ENCODE measurements at regions not wholly inside any gene's neighbourhood (a gene's known extent, or its start where the extent isn't known, plus 50 kb on each side); places are given as distances from the start of the nearest gene placed in this dataset.
"Not testable (repeated sequence)": the region's sequence is repeated elsewhere in the genome, so short reads cannot be mapped to it uniquely, and the experiment has no call there.

- DNase-seq, result no peak
Measured at GRCh38 chr6:9795880-9796279, 619.0 kb downstream of the TFAP2A start.

GRCh38 chr6:9789201-9789600 lies 625.7 kb downstream of the TFAP2A start:
- no peak for DNase-seq

GRCh38 chr6:9784786-9785185 lies 630.1 kb downstream of the TFAP2A start:
- no peak for DNase-seq

- no peak for DNase-seq
Measured at GRCh38 chr6:9783567-9783966, 631.3 kb downstream of the TFAP2A start.

GRCh38 chr6:9766240-9766915 lies 648.5 kb downstream of the TFAP2A start:
- no peak for DNase-seq

- DNase-seq, result no peak
Measured at GRCh38 chr6:9761220-9761619, 653.7 kb downstream of the TFAP2A start.

GRCh38 chr6:9754515-9754914 lies 660.4 kb downstream of the TFAP2A start:
- DNase-seq, result no peak

GRCh38 chr6:9745966-9746365 lies 668.9 kb downstream of the TFAP2A start:
- no peak for DNase-seq

- DNase-seq, result no peak
Measured at GRCh38 chr6:9745476-9745875, 669.4 kb downstream of the TFAP2A start.

- no peak for DNase-seq
Measured at GRCh38 chr6:9744119-9744518, 670.8 kb downstream of the TFAP2A start.

GRCh38 chr6:9732056-9732455 lies 682.8 kb downstream of the TFAP2A start:
- no peak for DNase-seq

GRCh38 chr6:9725776-9726175 lies 689.1 kb downstream of the TFAP2A start:
- DNase-seq, result not testable (repeated sequence)

- DNase-seq, result no peak
Measured at GRCh38 chr6:9717568-9717967, 697.3 kb downstream of the TFAP2A start.

GRCh38 chr6:9711365-9711764 lies 703.5 kb downstream of the TFAP2A start:
- DNase-seq, result no peak

- no peak for DNase-seq
Measured at GRCh38 chr6:9710574-9710973, 704.3 kb downstream of the TFAP2A start.

GRCh38 chr6:9708600-9708999 lies 706.3 kb downstream of the TFAP2A start:
- DNase-seq, result no peak

GRCh38 chr6:9704989-9705388 lies 709.9 kb downstream of the TFAP2A start:
- no peak for DNase-seq

- DNase-seq, result no peak
Measured at GRCh38 chr6:9702914-9703313, 712.0 kb downstream of the TFAP2A start.

- peak; percentile 37 to 49 for DNase-seq
Measured at GRCh38 chr6:9699888-9700287, 715.0 kb downstream of the TFAP2A start.

- DNase-seq, result no peak
Measured at GRCh38 chr6:9697263-9697931, 717.5 kb downstream of the TFAP2A start.

GRCh38 chr6:9690388-9690787 lies 724.5 kb downstream of the TFAP2A start:
- DNase-seq, result no peak

- not testable (repeated sequence) for DNase-seq
Measured at GRCh38 chr6:9680727-9681126, 734.1 kb downstream of the TFAP2A start.

- DNase-seq, result no peak
Measured at GRCh38 chr6:9675122-9675521, 739.8 kb downstream of the TFAP2A start.

- DNase-seq, result no peak
Measured at GRCh38 chr6:9659848-9660247, 755.0 kb downstream of the TFAP2A start.

- no peak for DNase-seq
Measured at GRCh38 chr6:9657994-9658393, 756.9 kb downstream of the TFAP2A start.
